HEK293T (cell line): ENCODE measurements at regions not wholly inside any gene's neighbourhood (a gene's known extent, or its start where the extent isn't known, plus 50 kb on each side); places are given as distances from the start of the nearest gene placed in this dataset.
"Not testable (repeated sequence)": the region's sequence is repeated elsewhere in the genome, so short reads cannot be mapped to it uniquely, and the experiment has no call there.

Experiments
- CTCF ChIA-PET: fragments of 350-600 bp; formaldehyde crosslinking; extraction: SDS; loops from one replicate; lab custom pipeline; 2021; ENCODE audit warnings: antibody characterized with exemption, inconsistent platforms; lab: Yijun Ruan, JAX
- POLR2A ChIA-PET: fragments of 350-600 bp; formaldehyde crosslinking; extraction: SDS; loops from one replicate; lab custom pipeline; 2020; ENCODE audit warnings: antibody characterized with exemption, inconsistent platforms; lab: Yijun Ruan, JAX
- DNase-seq: peaks from one replicate; pipeline ENCODE4 v3.0.0; 2012; ENCODE audit warnings: mixed read lengths; ENCODE audit errors: extremely low spot score
- ARNT ChIP-seq: fragments of 450-650 bp; IDR thresholded peaks from 2 replicates; pipeline ENCODE4 v1.6.1; 2017; ENCODE audit warnings: mild to moderate bottlenecking
- BHLHE40 ChIP-seq: fragments of 450-650 bp; IDR thresholded peaks from 2 replicates; pipeline ENCODE4 v1.6.1; 2016; ENCODE audit warnings: mild to moderate bottlenecking, moderate library complexity, borderline replicate concordance
- CTBP1 ChIP-seq: fragments of 450-650 bp; IDR thresholded peaks from 2 replicates; pipeline ENCODE4 v1.6.1; 2016; ENCODE audit warnings: borderline replicate concordance
- ELF4 ChIP-seq: fragments of 450-650 bp; IDR thresholded peaks from 2 replicates; pipeline ENCODE4 v1.6.1; 2017; ENCODE audit warnings: antibody characterized with exemption
- FOXA1 ChIP-seq: fragments of 450-650 bp; IDR thresholded peaks from 2 replicates; pipeline ENCODE4 v1.6.1; 2016; ENCODE audit warnings: mild to moderate bottlenecking
- FOXK2 ChIP-seq: fragments of 450-650 bp; IDR thresholded peaks from 2 replicates; pipeline ENCODE4 v1.6.1; 2016; ENCODE audit warnings: mild to moderate bottlenecking
- FOXM1 ChIP-seq: fragments of 450-650 bp; IDR thresholded peaks from 2 replicates; pipeline ENCODE4 v1.6.1; 2017; ENCODE audit warnings: mild to moderate bottlenecking, borderline replicate concordance
- HDGF ChIP-seq: fragments of 450-650 bp; IDR thresholded peaks from 2 replicates; pipeline ENCODE4 v1.6.1; 2017; ENCODE audit warnings: antibody characterized with exemption, borderline replicate concordance
- L3MBTL2 ChIP-seq: fragments of 450-650 bp; conservative IDR thresholded peaks from 2 replicates; pipeline ENCODE4 v1.6.1; 2016; ENCODE audit warnings: mild to moderate bottlenecking
- LEF1 ChIP-seq: fragments of 450-650 bp; IDR thresholded peaks from 2 replicates; pipeline ENCODE4 v1.6.1; 2017; ENCODE audit warnings: mild to moderate bottlenecking, borderline replicate concordance
- NFRKB ChIP-seq: fragments of 450-650 bp; IDR thresholded peaks from 2 replicates; pipeline ENCODE4 v1.6.1; 2016; ENCODE audit warnings: mild to moderate bottlenecking, moderate library complexity
- SP1 ChIP-seq: fragments of 450-650 bp; IDR thresholded peaks from 2 replicates; pipeline ENCODE4 v1.6.1; 2017
- SUZ12 ChIP-seq: fragments of 450-650 bp; IDR thresholded peaks from 2 replicates; pipeline ENCODE4 v1.6.1; 2016; ENCODE audit warnings: mild to moderate bottlenecking
- TARDBP ChIP-seq: fragments of 450-650 bp; IDR thresholded peaks from 2 replicates; pipeline ENCODE4 v1.6.1; 2016
- ZNF384 ChIP-seq: fragments of 450-650 bp; IDR thresholded peaks from 2 replicates; pipeline ENCODE4 v1.6.1; 2016
- TF ChIP-seq, protein P1 (sequence below): fragments of 450-650 bp; IDR thresholded peaks from 2 replicates; pipeline ENCODE4 v1.6.1; 2016

DNA sequence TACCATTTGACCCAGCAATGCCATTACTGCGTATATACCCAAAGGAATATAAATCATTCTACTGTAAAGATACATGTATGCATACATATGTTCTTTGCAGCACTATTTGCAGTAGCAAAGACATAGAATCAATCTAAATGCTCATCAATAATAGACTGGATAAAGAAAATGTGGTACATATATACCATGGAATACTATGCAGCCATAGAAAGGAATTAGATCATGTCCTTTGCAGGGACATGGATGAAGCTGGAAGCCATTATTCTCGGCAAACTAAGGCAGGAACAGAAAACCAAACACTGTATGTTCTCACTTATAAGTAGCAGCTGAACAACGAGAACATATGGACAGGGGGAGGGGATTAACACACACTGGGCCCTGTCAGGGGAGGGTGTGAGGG, 54.8 kb upstream of the ZNF30 start:
- CTCF ChIA-PET, POLR2A ChIA-PET, DNase-seq: not testable (repeated sequence)

DNA sequence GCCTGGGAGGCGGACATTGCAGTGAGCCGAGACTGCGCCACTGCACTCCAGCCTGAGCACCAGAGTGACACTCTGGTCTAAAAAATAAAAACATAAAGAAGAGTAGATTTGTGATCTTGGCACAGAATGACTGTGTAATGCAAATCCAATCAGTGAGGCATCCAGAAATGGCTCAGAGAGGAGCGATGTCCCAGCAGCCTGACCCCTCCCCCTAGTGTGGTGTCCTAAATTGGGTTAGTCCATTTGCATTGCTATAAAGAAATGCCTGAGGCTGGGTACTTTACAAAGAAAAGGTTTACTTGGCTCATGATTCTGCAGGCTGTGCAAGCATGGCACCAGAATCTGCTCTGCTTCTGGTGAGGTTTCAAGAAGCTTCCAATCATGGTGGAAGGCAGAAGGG, 59.1 kb upstream of the ZNF30 start:
- ChIA-PET CTCF (no interaction called here), POLR2A (no interaction called here)
- no peak for TF ChIP-seq CTBP1
- no peak for TF ChIP-seq SP1
- no peak for TF ChIP-seq ARNT
- no peak for TF ChIP-seq FOXM1
- TF ChIP-seq ZNF384 = no peak
- no peak for TF ChIP-seq LEF1
- TF ChIP-seq L3MBTL2 = no peak
- TF ChIP-seq TARDBP = no peak
- TF ChIP-seq ELF4 = no peak
- TF ChIP-seq SUZ12 = no peak
- TF ChIP-seq, protein P1, sequence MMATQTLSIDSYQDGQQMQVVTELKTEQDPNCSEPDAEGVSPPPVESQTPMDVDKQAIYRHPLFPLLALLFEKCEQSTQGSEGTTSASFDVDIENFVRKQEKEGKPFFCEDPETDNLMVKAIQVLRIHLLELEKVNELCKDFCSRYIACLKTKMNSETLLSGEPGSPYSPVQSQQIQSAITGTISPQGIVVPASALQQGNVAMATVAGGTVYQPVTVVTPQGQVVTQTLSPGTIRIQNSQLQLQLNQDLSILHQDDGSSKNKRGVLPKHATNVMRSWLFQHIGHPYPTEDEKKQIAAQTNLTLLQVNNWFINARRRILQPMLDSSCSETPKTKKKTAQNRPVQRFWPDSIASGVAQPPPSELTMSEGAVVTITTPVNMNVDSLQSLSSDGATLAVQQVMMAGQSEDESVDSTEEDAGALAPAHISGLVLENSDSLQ = no peak
- TF ChIP-seq FOXA1 = no peak
- TF ChIP-seq NFRKB = no peak
- no peak for TF ChIP-seq FOXK2
- TF ChIP-seq BHLHE40 = no peak
- TF ChIP-seq HDGF = no peak
- DNase-seq = no peak

DNA sequence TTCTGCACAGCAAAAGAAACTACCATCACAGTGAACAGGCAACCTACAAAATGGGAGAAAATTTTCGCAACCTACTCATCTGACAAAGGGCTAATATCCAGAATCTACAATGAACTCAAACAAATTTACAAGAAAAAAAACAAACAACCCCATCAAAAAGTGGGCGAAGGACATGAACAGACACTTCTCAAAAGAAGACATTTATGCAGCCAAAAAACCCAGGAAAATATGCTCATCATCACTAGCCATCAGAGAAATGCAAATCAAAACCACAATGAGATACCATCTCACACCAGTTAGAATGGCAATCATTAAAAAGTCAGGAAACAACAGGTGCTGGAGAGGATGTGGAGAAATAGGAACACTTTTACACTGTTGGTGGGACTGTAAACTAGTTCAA, 61.5 kb upstream of the ZNF30 start:
- CTCF ChIA-PET, DNase-seq, POLR2A ChIA-PET: not testable (repeated sequence)

DNA sequence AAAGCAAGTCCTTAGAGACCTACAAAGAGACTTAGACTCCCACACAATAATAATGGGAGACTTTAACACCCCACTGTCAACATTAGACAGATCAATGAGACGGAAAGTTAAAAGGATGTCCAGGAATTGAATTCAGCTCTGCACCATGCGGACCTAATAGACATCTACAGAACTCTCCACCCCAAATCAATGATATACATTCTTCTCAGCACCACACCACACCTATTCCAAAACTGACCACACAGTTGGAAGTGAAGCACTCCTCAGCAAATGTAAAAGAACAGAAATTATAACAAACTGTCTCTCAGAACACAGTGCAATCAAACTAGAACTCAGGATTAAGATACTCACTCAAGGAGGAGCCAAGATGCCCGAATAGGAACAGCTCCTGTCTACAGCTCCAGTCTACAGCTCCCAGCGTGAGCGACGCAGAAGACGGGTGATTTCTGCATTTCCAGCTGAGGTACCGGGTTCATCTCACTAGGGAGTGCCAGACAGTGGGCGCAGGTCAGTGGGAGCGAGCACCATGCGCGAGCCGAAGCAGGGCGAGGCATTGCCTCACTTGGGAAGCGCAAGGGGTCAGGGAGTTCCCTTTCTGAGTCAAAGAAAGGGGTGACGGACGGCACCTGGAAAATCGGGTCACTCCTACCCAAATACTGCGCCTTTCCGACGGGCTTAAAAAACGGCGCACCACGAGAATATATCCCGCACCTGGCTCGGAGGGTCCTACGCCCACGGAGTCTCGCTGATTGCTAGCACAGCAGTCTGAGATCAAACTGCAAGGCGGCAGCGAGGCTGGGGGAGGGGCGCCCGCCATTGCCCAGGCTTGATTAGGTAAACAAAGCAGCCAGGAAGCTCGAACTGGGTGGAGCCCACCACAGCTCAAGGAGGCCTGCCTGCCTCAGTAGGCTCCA, 66.6 kb upstream of the ZNF30 start:
- DNase-seq, CTCF ChIA-PET, POLR2A ChIA-PET: not testable (repeated sequence)

DNA sequence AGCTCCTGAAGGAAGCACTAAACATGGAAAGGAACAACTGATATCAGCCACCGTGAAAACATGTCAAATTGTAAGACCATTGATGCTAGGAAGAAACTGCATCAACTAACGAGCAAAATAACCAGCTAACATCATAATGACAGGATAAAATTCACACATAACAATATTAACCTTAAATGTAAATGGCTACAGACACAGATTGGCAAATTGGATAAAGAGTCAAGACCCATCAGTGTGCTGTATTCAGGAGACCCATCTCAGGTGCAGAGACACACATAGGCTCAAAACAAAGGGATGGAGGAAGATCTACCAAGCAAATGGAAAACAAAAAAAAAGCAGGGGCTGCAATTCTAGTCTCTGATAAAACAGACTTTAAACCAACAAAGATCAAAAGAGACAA, 67.4 kb upstream of the ZNF30 start:
- DNase-seq, POLR2A ChIA-PET, CTCF ChIA-PET: not testable (repeated sequence)

DNA sequence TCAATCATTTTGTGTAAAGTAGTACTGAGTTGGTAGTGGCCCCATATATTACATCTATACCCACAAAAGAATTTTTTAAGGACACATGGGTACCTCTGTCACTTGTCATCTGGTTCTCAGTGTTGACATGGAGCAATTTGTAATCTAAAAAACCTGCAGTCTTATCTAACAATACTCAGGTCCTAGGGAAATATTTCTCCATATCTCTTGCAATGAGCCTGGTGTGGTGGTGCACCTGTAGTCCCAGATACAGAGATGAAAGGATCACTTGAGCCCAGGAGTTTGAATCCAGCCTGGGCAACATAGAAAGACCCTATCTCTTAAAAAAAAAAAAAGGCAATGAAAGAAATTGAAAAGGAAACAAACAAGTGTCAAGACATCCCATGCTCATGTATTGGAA, 70.7 kb upstream of the ZNF30 start:
- TF ChIP-seq HDGF (no peak), CTBP1 (no peak), FOXK2 (no peak), L3MBTL2 (no peak), LEF1 (no peak), SUZ12 (no peak), TARDBP (no peak), ZNF384 (no peak), ARNT (no peak), ELF4 (no peak), SP1 (no peak), BHLHE40 (no peak), NFRKB (no peak), FOXM1 (no peak)
- TF ChIP-seq, protein P1 = no peak
- ChIA-PET POLR2A (no interaction called here), CTCF (no interaction called here)
- no peak for DNase-seq

DNA sequence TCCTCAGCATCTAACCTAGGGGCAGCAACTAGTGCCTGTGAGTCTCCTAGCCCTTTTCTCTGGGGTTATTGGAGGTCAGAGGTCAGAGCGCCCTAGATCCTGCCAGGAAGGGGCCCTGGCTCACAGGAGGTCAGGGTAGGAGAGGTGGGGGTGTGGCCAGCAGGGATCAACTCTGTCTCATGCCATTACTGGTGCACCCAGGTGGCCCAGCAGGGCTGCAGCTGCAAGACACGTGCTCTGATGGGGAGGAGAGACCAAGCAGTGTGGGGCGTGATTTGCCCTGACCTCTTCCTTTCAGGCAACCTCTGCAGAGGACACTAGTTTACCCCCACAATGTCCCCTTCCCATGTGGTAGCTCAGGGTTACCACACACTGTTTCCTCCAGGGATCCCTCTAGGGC, 73.3 kb upstream of the ZNF30 start:
- no peak for DNase-seq
- POLR2A ChIA-PET = no interaction called here
- CTCF ChIA-PET = no interaction called here
- TF ChIP-seq L3MBTL2 = no peak

DNA sequence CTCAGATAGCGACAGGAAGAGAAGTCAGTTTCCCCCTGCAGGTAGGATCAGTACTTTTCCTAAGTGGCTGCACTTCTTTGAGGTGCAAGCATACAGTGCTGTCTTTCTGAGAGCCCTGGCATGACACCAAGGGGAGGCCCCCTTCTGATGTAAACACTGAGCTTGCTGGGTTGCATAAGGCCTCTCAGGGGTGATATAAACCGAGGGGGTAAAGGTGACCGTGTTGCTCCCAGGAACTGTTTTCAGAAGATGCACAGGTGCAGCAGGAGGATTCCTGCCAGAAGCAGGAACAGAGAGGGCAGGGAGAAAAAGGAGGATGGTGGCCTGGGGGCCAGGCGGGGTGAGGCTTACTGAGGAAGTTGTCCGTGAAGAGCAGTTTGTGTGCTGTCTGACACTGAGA, 74.0 kb upstream of the ZNF30 start:
- ChIA-PET CTCF (no interaction called here), POLR2A (no interaction called here)

More for the DNA sequence above, 74.0 kb upstream of the ZNF30 start:
- TF ChIP-seq ARNT (no peak), NFRKB (no peak), LEF1 (no peak), SP1 (no peak), BHLHE40 (no peak), ELF4 (no peak), ZNF384 (no peak), L3MBTL2 (no peak), HDGF (no peak), CTBP1 (no peak), TARDBP (no peak)
- TF ChIP-seq, protein P1 = no peak
- DNase-seq = no peak
